Small intestine (tissue), 7 donors: ENCODE measurements at regions not wholly inside any gene's neighbourhood (a gene's known extent, or its start where the extent isn't known, plus 50 kb on each side); places are given as distances from the start of the nearest gene placed in this dataset.

Experiments
- DNase-seq, 2 donors: peaks; one replicate each; pipeline versions ENCODE4 v3.0.0 to v3.0.0-alpha.2; 2013
- FAIRE-seq: peaks from 2 replicates; lab custom pipeline; 2012; peaks lifted over from hg19 to GRCh38; lab: Jason Lieb, UNC
- H3K27ac ChIP-seq, 3 donors: one replicate each; pipeline ENCODE4 v1.5.1; 2013; ENCODE audit warnings: low read length in 2 of 3, mild to moderate bottlenecking in 2 of 3, control low read depth in 1 of 3, inconsistent platforms in 1 of 3, low read depth in 1 of 3, moderate library complexity in 1 of 3
- H3K27me3 ChIP-seq, 3 donors: one replicate each; pipeline ENCODE4 v1.6.1; 2013; ENCODE audit warnings: low read length in 3 of 3, inconsistent platforms in 1 of 3; ENCODE audit not compliant: control insufficient read depth in 3 of 3, insufficient read depth in 3 of 3
- H3K36me3 ChIP-seq, 3 donors: one replicate each; pipeline ENCODE4 v1.6.1; 2013; ENCODE audit warnings: low read length in 3 of 3, inconsistent platforms in 1 of 3, low read depth in 1 of 3, mild to moderate bottlenecking in 1 of 3, moderate library complexity in 1 of 3; ENCODE audit not compliant: control insufficient read depth in 3 of 3, insufficient read depth in 2 of 3
- H3K4me1 ChIP-seq, 3 donors: one replicate each; pipeline ENCODE4 v1.6.1; 2013; ENCODE audit warnings: low read length in 2 of 3, inconsistent platforms in 1 of 3, low read depth in 1 of 3, mild to moderate bottlenecking in 1 of 3, moderate library complexity in 1 of 3; ENCODE audit not compliant: control insufficient read depth in 3 of 3, insufficient read depth in 2 of 3
- H3K4me3 ChIP-seq, 3 donors: one replicate each; pipeline ENCODE4 v1.5.1; 2013; ENCODE audit warnings: low read length in 3 of 3, control low read depth in 1 of 3, inconsistent platforms in 1 of 3, low read depth in 1 of 3, mild to moderate bottlenecking in 1 of 3, moderate library complexity in 1 of 3
- H3K9me3 ChIP-seq, 2 donors: one replicate each; pipeline ENCODE4 v1.6.1; 2013; ENCODE audit warnings: low read depth in 1 of 2, low read length in 1 of 2; ENCODE audit not compliant: control insufficient read depth in 2 of 2, insufficient read depth in 1 of 2
- WGBS, 3 donors: extraction: QIAGEN DNeasy Blood & Tissue Kit; methylation state at CpG; one replicate each; pipeline ENCODE4 v1.1.7; 2013; 5-methylcytosine and 5-hydroxymethylcytosine counted together
- donor health status: healthy with polysubstance abuse.
- donor health status: control.
- donor health status: control.
- donor health status: Bipolar disorder and iron deficiency.
- donor health status: healthy.

GRCh38 chr12:42791399-42791798, 201.9 kb upstream of the PRICKLE1 start:
- no peak overlapping the region for H3K27ac ChIP-seq
- no peaks in the 10 kb centered on the region for H3K36me3 ChIP-seq
- 65 to 88% (median 74%) methylated on average over 3 of the region's 3 CpGs for WGBS, 3 donors
- no peaks in the 10 kb centered on the region for H3K4me1 ChIP-seq
- H3K4me3 ChIP-seq: no peak overlapping the region
- no peak for FAIRE-seq
- no peaks in the 10 kb centered on the region for H3K9me3 ChIP-seq
- DNase-seq: no peak
- H3K27me3 ChIP-seq: no peaks in the 10 kb centered on the region

- FAIRE-seq (no peak), DNase-seq (no peak)
- no peaks in the 10 kb centered on the region for H3K9me3 ChIP-seq
- H3K36me3 ChIP-seq: no peaks in the 10 kb centered on the region
- no peaks in the 10 kb centered on the region for H3K4me1 ChIP-seq
- H3K4me3 ChIP-seq: no peak overlapping the region
- H3K27me3 ChIP-seq: no peaks in the 10 kb centered on the region
- H3K27ac ChIP-seq: no peak overlapping the region
Observed at GRCh38 chr12:42790761-42791151, 201.2 kb upstream of the PRICKLE1 start.

GRCh38 chr12:42789808-42790760, 200.5 kb upstream of the PRICKLE1 start:
- Histone ChIP-seq H3K4me3 (no peak overlapping the region), H3K27ac (no peak overlapping the region), H3K9me3 (no peaks in the 10 kb centered on the region), H3K36me3 (no peaks in the 10 kb centered on the region), H3K4me1 (no peaks in the 10 kb centered on the region), H3K27me3 (no peaks in the 10 kb centered on the region)
- FAIRE-seq (no peak), DNase-seq (no peak)
- WGBS, 3 donors: 64 to 69% (median 69%) methylated on average over 15 of the region's 15 CpGs

- no peak for FAIRE-seq
- Histone ChIP-seq H3K9me3 (no peaks in the 10 kb centered on the region), H3K27ac (no peak overlapping the region), H3K4me3 (no peak overlapping the region), H3K36me3 (no peaks in the 10 kb centered on the region), H3K4me1 (no peaks in the 10 kb centered on the region), H3K27me3 (no peaks in the 10 kb centered on the region)
- WGBS, 3 donors: 64 to 71% (median 68%) methylated on average over 5 of the region's 5 CpGs
- DNase-seq: no peak
Observed at GRCh38 chr12:42786400-42787148, 197.0 kb upstream of the PRICKLE1 start.

- no peak for FAIRE-seq
- WGBS, 3 donors: 52 to 74% (median 60%) methylated on average over 2 of the region's 2 CpGs
- DNase-seq: no peak
- H3K4me1 ChIP-seq: no peaks in the 10 kb centered on the region
- H3K36me3 ChIP-seq: no peaks in the 10 kb centered on the region
- no peaks in the 10 kb centered on the region for H3K27me3 ChIP-seq
- H3K9me3 ChIP-seq: no peaks in the 10 kb centered on the region
- no peak overlapping the region for H3K4me3 ChIP-seq
- H3K27ac ChIP-seq: no peak overlapping the region
Observed at GRCh38 chr12:42785944-42786343, 196.4 kb upstream of the PRICKLE1 start.

GRCh38 chr12:42780671-42781070, 191.1 kb upstream of the PRICKLE1 start:
- no peak for FAIRE-seq
- 60 to 76% (median 69%) methylated on average over 1 of the region's 1 CpG for WGBS, 3 donors

GRCh38 chr12:42779186-42779859, 189.8 kb upstream of the PRICKLE1 start:
- FAIRE-seq: no peak

More at GRCh38 chr12:42780671-42781070, 191.1 kb upstream of the PRICKLE1 start:
- H3K4me3 ChIP-seq: no peak overlapping the region
- H3K27me3 ChIP-seq: no peaks in the 10 kb centered on the region
- H3K4me1 ChIP-seq: no peaks in the 10 kb centered on the region
- no peaks in the 10 kb centered on the region for H3K9me3 ChIP-seq
- H3K27ac ChIP-seq: no peak overlapping the region
- no peaks in the 10 kb centered on the region for H3K36me3 ChIP-seq
- no peak for DNase-seq

GRCh38 chr12:42776396-42776795, 186.8 kb upstream of the PRICKLE1 start:
- H3K36me3 ChIP-seq: no peaks in the 10 kb centered on the region
- FAIRE-seq (no peak), DNase-seq (no peak)
- no peaks in the 10 kb centered on the region for H3K4me1 ChIP-seq
- no peaks in the 10 kb centered on the region for H3K27me3 ChIP-seq
- H3K9me3 ChIP-seq: peaks cover 0 to under 1% of the 10 kb centered on the region in 2 donors
- 75 to 78% (median 77%) methylated on average over 9 of the region's 9 CpGs for WGBS, 3 donors
- no peak overlapping the region for H3K4me3 ChIP-seq
- H3K27ac ChIP-seq: no peak overlapping the region

More at GRCh38 chr12:42779186-42779859, 189.8 kb upstream of the PRICKLE1 start:
- Histone ChIP-seq H3K27ac (no peak overlapping the region), H3K4me3 (no peak overlapping the region), H3K36me3 (no peaks in the 10 kb centered on the region), H3K9me3 (no peaks in the 10 kb centered on the region), H3K27me3 (no peaks in the 10 kb centered on the region), H3K4me1 (no peaks in the 10 kb centered on the region)
- DNase-seq: no peak
- 79 to 85% (median 84%) methylated on average over 7 of the region's 7 CpGs for WGBS, 3 donors
